NCI-H2227 (cell line): ENCODE measurements at regions not wholly inside any gene's neighbourhood (a gene's known extent, or its start where the extent isn't known, plus 50 kb on each side); places are given as distances from the start of the nearest gene placed in this dataset.
"Not testable (repeated sequence)": the region's sequence is repeated elsewhere in the genome, so short reads cannot be mapped to it uniquely, and the experiment has no call there.

Source experiments
- DNase-seq: peaks from one replicate; lab custom pipeline; 2025; ENCODE audit not compliant: unreplicated experiment; lab: John Stamatoyannopoulos, UW

DNA sequence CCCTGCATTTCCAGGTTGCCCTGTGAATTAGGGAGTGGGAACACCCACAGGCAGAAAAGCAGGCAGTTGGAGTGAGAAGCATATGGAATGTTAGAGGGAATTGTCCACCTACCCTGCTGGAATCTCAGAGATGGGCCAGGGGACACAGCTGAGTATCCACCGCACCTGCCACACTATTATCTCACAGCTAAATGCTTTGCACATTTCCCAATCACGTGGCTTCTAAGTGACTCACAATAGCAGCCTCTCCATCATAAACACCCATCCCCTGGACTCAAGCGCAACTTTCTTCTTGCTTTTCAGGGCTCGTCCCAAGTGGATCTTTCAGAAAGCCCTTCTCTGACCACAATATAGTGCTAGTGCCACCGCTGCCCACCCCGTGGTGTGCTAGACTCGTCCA is 389.0 kb upstream of the LMCD1 start:
- no peak for DNase-seq

DNA sequence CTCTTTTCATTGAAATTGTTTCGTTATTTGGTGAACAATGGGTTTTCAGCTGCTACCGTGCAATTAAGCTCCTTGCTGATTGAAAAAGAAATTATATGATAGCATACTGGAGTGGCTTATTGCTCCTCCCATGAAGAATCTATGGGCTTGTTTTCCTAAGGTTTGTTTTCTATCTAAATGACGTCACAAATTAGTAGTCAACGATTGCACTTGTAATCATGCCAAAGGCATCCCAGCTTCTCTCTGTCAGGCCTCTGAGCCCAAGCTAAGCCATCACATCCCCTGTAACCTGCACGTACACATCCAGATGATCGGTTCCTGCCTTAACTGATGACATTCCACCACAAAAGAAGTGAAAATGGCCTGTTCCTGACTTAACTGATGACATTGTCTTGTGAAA is 388.0 kb upstream of the LMCD1 start:
- DNase-seq: no peak

DNA sequence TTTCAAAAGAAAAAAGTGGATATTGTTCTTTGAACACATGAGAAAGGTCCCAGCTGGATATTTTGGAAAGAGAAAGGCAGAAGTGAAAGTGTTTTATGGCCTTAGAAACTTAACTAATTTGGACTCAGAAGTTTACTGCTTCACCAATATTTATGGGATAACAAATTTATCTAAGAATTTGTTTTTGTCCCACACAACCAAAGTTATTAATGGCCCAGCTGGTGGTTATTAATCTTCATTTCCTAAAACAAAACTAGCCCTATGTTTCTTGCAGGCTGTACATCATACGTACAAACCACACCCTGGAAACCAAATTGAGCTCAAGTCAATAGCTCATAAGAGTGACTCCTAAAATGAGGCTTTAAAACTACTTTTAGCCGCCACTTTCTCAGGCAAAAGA is 372.9 kb upstream of the LMCD1 start:
- DNase-seq: no peak

DNA sequence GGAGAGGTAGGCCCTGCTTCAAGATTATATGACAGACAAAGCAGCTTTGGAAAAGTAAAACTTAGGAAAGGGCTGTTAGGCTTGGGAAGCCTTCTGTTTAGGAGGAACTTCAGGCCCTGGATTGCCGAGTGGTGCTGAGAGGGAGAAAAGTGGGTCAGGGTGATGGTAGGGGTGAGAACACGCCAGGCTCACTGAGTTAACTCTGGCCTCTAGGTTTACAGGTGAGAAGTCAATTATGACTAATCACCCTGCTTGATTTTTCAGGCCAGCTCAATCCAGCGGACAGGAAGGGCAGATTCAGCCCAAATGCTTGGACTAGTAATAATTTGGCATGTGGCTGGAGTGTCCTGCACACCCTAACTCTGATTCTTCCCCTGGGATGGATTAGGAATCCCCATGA is 365.1 kb upstream of the LMCD1 start:
- no peak for DNase-seq

DNA sequence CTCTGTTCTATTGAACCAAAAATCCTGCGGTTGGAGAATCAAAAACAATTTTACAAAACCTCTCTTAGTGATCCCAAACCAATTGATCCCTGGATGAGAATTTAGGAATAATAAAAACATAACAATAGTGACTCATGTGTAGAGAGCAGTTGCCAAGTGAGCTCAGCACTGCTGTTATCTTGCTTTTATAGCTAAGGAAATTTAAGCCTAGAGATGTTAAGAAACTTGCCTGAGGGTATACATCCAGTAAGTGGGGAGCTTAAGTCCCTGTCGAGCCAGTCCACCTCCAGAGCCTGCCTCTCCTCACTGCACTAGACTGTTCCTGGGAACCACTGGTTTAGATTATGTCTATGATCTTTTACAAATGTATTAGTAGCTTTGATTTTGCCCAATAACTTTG is 358.4 kb upstream of the LMCD1 start:
- DNase-seq: no peak

DNA sequence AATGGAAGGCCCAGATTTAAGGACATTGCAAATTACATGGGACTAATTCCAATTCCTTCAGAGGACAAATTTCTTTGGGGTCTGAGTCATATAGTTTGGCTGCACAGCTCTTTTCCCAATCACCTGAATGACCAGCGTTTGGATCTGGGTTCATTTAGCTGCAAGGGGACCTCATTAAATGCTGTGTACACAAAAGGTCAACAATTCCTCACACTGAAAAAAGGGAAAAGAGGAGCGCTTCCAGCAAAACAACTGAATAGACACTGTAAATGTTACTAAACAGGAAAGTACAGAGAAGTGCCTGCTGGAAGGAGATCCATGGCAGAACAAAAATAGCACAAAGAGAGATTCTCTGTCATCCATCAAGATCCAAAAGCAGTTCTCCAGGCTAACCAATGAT is 356.0 kb upstream of the LMCD1 start:
- no peak for DNase-seq

DNA sequence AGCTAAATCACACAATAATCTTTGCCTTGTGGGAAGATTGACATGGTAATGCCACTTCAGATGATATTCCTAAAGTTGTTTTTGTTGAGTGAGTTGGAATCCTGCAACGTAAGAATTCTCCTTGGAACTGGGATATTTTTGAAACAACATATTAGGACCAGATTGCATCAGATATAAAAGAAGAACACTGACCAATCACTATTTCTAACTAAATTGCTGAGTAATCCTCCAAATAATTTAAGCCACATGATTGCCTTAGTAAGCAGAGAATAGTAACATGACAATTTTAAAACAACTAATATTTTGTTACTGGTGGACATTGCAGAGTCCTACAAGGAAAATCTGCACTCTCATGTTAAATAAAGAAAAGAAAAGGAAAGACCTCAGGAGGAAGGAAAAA is 353.9 kb upstream of the LMCD1 start:
- DNase-seq: no peak

DNA sequence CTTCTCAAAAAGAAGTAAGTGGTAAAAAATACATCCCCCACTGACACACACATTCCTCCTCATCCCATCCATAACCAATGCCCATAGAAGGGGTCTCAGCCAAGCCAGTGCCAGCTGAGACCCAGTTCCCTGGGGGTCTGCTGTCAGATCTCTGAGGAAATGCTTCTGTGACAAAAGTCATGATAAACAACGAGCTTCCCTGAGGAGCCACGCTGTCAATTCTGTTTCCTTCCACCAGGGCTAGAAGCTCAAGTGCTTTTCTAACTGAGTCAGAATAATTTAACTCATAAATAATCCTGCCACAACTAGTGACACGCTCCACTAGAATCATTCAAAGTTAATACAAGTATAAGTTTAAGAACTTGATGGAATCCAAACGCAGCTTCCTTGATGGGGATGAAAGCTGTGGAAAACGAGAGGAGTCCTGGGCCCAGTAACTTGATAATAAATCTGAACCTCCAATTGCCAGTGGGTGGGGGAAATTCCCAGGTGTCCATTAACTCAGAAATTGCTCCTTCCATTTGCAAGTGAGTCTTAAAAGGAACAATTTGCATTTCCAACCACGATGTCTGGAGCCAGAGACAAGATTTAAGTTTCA is 348.7 kb upstream of the LMCD1 start:
- DNase-seq: no peak

DNA sequence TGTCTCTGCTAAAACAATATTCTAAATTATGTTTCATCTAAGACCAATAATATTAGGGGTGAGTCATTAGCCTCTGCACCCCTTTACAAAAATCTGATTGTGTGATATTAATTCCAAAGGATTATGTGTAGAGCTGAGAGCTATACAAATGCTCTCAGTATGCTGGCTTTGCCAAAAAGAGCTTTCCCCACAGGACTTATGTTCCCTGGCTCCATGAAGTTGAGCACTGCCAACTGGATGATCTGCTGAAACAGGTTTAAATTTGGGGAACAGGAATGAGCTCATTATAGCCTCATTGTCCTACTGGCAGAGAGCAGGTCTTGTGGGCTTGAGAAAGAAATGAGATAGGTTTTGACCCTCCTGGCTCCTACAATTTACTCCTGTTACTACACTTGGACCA is 347.8 kb upstream of the LMCD1 start:
- DNase-seq: no peak

DNA sequence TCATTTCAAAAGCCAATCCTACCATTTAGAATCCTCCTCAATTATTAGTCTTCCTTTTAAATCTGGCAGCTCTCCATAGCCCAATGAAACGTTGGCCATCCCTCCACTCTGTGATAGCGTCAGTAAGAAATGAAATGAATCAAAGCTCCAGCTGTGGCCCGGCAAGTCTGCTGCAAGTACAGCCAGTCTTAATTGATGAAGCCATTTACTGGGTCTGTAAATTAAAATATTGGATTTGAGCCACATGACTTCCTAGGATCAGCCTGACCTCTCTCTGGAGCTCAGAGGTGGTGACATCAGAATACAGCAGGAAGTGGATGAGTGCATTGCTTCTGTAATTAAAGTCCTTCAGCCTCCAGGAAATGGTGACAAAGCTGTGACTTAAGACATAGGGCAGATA is 347.0 kb upstream of the LMCD1 start:
- DNase-seq: no peak

DNA sequence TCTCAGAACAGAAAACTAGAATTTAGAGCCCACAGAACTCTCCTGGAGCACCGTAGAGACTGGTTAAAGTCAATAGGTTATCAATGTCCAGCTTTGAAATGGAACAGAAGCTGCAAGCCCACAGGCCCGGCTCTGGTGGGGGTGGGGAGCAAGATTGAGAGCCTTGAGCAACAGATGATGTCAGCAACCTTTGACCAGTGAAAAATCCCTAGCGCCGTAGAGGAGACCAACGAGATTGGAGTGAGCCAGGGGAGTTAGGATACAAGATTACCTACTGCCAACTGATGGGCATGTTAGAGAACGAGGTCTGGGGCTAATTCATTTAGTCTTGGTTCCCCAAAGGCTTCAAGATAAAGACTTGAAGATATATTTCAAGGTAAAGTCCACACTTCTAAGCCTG is 345.5 kb upstream of the LMCD1 start:
- DNase-seq: no peak

DNA sequence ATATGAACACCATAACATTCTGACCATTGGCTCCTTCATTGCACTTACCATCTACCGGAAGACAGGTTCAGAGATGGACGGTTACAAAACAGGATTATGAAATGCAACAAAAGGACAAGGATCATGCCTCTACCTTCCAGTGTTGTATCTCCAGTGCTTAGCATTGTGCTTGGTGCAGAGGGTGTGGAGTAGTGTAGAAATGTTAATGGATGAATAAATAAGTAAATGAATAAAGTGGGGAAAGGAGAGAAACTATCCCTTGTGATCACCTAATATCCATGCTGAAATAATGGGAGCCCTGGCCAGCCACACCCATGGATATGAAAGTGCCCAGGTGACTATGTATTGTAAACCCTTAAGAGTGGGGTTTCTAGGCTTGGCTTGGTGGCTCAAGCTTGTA is 344.8 kb upstream of the LMCD1 start:
- no peak for DNase-seq

DNA sequence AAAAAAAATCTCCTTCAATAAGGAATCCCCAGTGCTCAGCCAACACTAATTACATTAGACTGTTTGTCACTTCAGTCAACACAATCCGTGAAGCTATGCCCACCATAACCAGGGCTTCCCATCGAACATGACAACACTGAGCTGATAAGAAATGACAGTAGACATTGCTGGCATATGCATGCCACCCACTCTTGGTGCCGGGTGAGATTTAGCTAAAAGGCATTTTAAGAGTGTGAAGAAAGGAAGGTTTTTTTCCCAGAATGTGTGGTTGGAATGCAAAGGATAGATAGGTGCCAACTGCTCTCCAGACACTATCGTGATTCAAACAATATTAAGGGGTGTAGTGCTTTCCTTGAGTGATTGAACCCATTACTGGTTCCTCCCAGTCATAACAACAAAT is 344.0 kb upstream of the LMCD1 start:
- DNase-seq: no peak

DNA sequence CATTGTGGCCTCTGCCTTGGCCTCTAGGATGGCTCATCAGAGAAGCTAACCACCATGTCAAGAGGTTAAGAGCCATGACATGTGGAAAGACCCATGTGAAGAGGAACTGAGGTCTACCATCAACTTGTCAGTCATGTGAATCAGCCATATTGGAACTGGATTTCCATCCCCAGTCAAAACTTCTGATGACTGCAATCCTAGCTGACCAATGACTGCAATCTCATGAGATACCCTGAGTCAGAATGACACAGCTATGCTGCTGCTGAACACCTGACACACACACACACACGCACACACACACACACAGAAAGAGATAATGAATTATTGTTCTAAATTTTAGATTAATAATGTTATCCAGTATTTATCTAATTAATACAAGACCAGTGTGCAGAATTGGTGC is 337.5 kb upstream of the LMCD1 start:
- no peak for DNase-seq

DNA sequence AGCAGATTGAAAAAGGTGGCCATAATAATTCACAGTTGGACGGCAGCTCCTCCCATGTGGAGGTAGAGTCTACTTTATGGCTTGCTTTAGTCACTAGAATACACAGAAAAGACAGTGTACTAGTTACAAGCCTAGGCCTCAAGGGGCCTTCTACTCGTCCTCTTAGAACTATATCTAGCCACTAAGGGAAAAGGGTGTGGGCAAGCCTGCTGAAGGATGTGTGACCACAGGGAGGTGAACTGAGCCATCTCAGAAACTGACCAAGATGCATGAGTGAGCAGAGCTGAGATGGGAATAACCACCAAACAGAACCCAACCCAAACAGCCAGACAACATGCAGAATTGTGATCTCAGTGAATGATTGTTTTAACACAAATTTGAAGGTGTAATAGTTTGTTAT is 335.6 kb upstream of the LMCD1 start:
- DNase-seq: no peak

DNA sequence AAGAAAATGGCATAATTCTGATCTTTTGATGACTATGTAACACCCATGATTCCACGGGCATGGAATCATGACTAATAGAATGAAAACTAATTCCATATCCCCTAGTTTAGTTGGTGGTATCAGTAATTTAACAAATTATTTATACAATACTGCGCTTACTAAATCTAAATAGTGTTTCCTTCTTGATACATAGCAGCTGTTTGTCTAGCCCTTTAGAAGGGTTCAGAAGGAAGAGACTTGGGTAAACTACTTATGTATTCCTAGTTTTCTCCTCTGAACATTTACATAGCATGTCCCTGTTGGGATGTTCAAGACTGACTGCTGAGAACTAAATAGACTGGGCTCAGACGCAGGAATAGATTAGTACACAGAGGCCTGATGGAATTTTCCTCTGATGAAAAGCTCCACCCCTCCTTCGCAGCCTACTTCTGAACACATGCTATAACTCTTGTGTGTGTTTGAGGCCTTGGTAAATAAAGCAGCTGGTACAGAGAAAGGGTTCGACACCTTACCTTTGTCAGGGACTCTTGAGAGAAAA is 330.6 kb upstream of the LMCD1 start:
- DNase-seq: no peak

DNA sequence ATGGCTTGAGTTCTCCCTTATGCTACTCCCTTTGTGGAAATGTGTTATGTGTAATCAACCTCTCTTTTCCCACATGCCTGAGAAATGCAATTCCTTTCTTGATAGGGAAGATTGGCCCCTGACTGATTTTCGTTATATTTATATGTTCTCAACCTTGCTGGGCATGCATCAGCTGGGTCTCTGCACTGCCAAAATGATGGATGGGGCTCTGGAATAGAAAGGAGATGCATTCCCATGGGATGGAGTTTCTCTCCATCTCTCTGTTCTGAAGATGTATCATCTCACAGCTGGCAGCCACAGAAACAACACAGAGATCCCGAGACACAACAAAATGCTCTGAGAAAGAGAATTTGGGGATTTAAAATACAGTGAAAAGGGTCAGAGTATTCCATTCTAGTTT is 327.7 kb upstream of the LMCD1 start:
- no peak for DNase-seq

DNA sequence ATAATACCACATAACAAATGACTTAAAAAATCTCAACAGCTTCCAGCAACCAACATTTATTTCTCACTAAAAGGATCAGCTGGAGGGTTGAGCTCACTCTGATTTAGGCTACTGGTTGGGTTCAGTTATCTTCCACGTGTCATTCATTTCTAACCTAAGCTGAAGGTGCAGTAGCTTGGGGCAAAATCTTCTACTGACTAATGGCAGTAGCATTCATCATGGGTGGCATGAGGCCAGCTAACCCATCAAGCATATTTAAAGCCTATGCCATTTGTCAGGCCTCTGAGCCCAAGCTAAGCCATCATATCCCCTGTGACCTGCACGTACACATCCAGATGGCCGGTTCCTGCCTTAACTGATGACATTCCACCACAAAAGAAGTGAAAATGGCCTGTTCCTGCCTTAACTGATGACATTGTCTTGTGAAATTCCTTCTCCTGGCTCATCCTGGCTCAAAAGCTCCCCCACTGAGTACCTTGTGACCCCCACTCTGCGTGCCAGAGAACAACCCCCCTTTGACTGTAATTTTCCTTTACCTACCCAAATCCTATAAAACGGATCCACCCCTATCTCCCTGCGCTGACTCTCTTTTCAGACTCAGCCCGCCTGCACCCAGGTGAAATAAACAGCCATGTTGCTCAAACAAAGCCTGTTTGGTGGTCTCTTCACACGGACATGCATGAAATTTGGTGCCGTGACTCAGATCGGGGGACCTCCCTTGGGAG is 324.7 kb upstream of the LMCD1 start:
- DNase-seq: not testable (repeated sequence)

DNA sequence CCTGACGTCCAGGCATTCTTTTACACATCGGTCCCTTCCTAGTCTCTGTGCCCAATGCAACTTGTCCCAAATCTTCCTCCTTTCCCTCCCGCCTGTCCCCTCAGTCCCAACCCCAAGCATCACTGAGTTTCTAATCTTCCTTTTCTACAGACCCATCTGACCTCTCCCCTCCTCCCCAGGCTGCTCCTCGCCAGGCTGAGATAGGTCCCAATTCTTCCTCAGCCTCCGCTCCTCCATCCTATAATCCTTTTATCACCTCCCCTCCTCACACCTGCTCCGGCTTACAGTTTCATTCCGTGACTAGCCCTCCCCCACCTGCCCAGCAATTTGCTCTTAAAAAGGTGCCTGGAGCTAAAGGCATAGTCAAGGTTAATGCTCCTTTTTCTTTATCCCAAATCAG is 323.1 kb upstream of the LMCD1 start:
- not testable (repeated sequence) for DNase-seq

DNA sequence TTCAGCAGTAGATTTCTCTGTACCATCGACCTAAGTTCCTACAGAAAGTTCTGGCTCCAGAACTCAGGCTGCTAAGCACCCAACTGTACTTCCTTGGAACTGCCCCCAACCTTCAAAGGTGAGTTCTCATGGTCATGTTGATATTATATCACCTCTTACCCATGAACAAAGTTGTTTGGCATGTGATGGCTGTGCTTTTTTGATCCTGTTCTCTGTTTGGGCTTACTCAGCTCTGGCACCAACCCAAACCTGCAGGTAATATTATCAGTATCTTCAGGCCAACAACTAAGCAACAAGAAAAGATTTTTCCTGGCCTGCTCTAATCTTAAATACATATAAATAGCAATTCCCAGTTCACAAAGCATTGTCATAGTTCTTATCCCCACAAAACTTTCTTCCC is 318.7 kb upstream of the LMCD1 start:
- DNase-seq: no peak

DNA sequence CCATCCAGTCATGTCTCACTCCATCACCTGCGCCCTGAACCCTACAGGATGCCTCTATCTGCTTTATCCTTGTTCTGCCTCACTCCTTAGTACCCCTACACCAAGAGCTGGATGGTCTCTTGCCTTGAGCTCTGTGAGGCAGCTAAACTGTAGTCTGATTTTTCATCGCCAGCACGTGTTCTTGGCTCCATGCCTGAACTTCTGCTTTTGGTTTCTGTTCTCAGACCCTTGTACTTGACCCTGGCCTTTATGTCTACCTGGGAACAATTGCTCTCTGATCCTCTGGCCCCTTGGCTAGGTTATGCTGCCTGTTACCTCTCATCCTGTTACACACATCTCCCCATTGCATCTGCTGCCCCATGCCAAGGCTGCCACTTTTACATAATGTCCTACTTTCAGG is 318.0 kb upstream of the LMCD1 start:
- DNase-seq: no peak

DNA sequence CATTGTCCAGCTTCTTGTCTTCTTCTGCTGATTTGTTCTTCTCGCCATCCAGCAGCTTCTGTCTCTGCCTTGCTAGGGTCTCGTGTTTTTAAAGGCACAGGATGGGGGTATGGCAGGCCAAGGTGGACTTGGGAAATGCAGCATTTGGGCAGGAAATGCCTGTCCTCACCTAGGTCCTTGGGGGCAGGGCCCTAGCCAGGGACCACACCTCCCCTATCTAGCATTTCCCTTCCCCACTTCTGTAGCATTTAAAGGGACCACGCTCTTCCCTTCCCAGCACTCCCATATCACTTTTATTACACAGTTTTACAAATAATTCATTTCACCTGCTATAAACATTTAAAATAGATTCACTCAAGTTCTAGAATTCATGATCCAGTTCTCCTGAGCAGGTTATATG is 315.4 kb upstream of the LMCD1 start:
- no peak for DNase-seq

DNA sequence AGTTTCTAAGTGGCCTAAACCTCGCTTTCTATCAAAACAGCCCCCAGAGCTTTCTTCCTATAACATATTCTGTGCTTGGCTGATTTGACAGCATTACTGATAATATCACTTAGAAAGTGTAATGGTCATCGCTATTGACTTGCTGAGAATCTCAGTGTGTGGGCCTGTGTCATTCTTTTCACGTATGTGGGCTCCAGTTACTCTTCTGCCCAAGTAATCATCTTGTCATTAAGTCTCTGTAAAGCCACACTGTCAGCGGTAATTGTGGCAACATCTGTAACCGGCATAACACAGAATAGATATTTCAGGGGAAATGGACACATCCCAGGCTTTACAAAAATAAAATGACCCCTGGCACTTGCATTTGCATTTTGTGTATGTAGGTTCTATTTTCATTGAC is 313.6 kb upstream of the LMCD1 start:
- DNase-seq: no peak
